GM12878 (cell line): ENCODE measurements at regions not wholly inside any gene's neighbourhood (a gene's known extent, or its start where the extent isn't known, plus 50 kb on each side); places are given as distances from the start of the nearest gene placed in this dataset.

Experiments
- ATAC-seq: fragments of 200-7000 bp; cut with Tn5 transposase; 3 replicates; pipeline ENCODE4 v1.9.1; 2020; ENCODE audit warnings: mild to moderate bottlenecking, moderate library complexity
- BruUV-seq: library from RNA; stranded (reverse); fragments of 400-500 nt; replicated peaks from 2 replicates; lab custom pipeline; 2021; lab: Mats Ljungman, UMichigan
- CTCF ChIA-PET: fragments of 300-600 bp; sonication (Branson Sonifier 250); formaldehyde crosslinking; extraction: SDS; loops from one replicate; lab custom pipeline; 2021; ENCODE audit warnings: inconsistent platforms; lab: Yijun Ruan, JAX
- POLR2A ChIA-PET: fragments of 350-600 bp; formaldehyde crosslinking; extraction: SDS; loops from one replicate; lab custom pipeline; 2021; ENCODE audit warnings: inconsistent platforms; lab: Charles Lee
- RAD21 ChIA-PET: fragments of 300-600 bp; sonication (Branson Sonifier 250); formaldehyde crosslinking; loops from one replicate; lab custom pipeline; 2023; ENCODE audit warnings: antibody characterized with exemption; ENCODE audit not compliant: unreplicated experiment; lab: Charles Lee
- SMC1A ChIA-PET: fragments of 300-600 bp; sonication (Branson Sonifier 250); formaldehyde crosslinking; loops from one replicate; lab custom pipeline; 2023; ENCODE audit not compliant: unreplicated experiment, uncharacterized antibody; lab: Charles Lee
- DNase-seq: peaks from one replicate; pipeline ENCODE4 v3.0.0-alpha.2; 2011; ENCODE audit warnings: low read depth, low spot score
- FAIRE-seq: peaks from 3 replicates; lab custom pipeline; 2011; peaks lifted over from hg19 to GRCh38; lab: Jason Lieb, UNC
- H2AFZ ChIP-seq: 2 replicates; pipeline ENCODE4 v1.6.0; 2011; ENCODE audit warnings: low read depth, low read length, control low read depth; ENCODE audit not compliant: control insufficient read depth
- H3K27ac ChIP-seq: 2 replicates; pipeline ENCODE4 v1.5.1; 2011; ENCODE audit warnings: control low read depth; ENCODE audit not compliant: control insufficient read depth, insufficient read depth
- H3K27me3 ChIP-seq, 2 experiments: replicated peaks in 1 of 2; 2 replicates each; pipeline versions ENCODE4 v1.6.0 to v1.6.1; 2011; ENCODE audit warnings: low read length in 1 of 2; ENCODE audit not compliant: control insufficient read depth in 2 of 2, insufficient read depth in 2 of 2
- H3K36me3 ChIP-seq, 2 experiments: 2 replicates each; pipeline ENCODE4 v1.5.1; 2011; ENCODE audit warnings: low read length in 1 of 2; ENCODE audit not compliant: control insufficient read depth in 2 of 2, insufficient read depth in 2 of 2
- H3K4me1 ChIP-seq: 2 replicates; pipeline ENCODE4 v1.6.1; 2011; ENCODE audit warnings: mild to moderate bottlenecking, low read length, moderate library complexity, mixed read lengths; ENCODE audit not compliant: control insufficient read depth, insufficient read depth
- H3K4me2 ChIP-seq: 2 replicates; pipeline ENCODE4 v1.6.0; 2011; ENCODE audit warnings: control low read depth; ENCODE audit not compliant: control insufficient read depth, insufficient read depth
- H3K4me3 ChIP-seq: fragments of 200-600 bp; sonication (generic); 2 replicates; pipeline ENCODE4 v1.5.1; 2016
- H3K79me2 ChIP-seq: 2 replicates; pipeline ENCODE4 v1.6.0; 2011; ENCODE audit warnings: low read length; ENCODE audit not compliant: control insufficient read depth, insufficient read depth
- H3K9ac ChIP-seq: 2 replicates; pipeline ENCODE4 v1.8.0; 2011; ENCODE audit warnings: low read length, control low read depth, mixed read lengths; ENCODE audit not compliant: control insufficient read depth, insufficient read depth
- H3K9me3 ChIP-seq: replicated peaks from 3 replicates; pipeline ENCODE4 v1.5.1; 2011; ENCODE audit warnings: mild to moderate bottlenecking, low read length; ENCODE audit not compliant: control insufficient read depth, insufficient read depth
- H4K20me1 ChIP-seq: 2 replicates; pipeline ENCODE4 v1.6.0; 2011; ENCODE audit not compliant: control insufficient read depth, insufficient read depth
- BACH1 ChIP-seq: fragments of 450-650 bp; IDR thresholded peaks from 2 replicates; pipeline ENCODE4 v1.6.1; 2017; ENCODE audit warnings: mild to moderate bottlenecking, borderline replicate concordance
- BCL11A ChIP-seq: IDR thresholded peaks from 2 replicates; pipeline ENCODE4 v1.6.1; 2011; ENCODE audit warnings: low read depth, low read length
- BCL3 ChIP-seq: IDR thresholded peaks from 2 replicates; pipeline ENCODE4 v1.6.1; 2011; ENCODE audit warnings: borderline replicate concordance, low read depth, mild to moderate bottlenecking, moderate library complexity, low read length; ENCODE audit not compliant: insufficient read depth, poor library complexity, severe bottlenecking
- CHD4 ChIP-seq: fragments of 200-600 bp; sonication (generic); IDR thresholded peaks from 2 replicates; pipeline ENCODE4 v1.6.1; 2016; ENCODE audit warnings: mild to moderate bottlenecking
- FOXK2 ChIP-seq: fragments of 450-650 bp; IDR thresholded peaks from 2 replicates; pipeline ENCODE4 v1.6.1; 2017; ENCODE audit warnings: mild to moderate bottlenecking, moderate library complexity
- NBN ChIP-seq: fragments of 450-650 bp; IDR thresholded peaks from 2 replicates; pipeline ENCODE4 v1.6.1; 2016
- RB1 ChIP-seq: fragments of 450-650 bp; formaldehyde crosslinking; IDR thresholded peaks from 2 replicates; pipeline ENCODE4 v1.6.1; 2017; ENCODE audit warnings: mild to moderate bottlenecking, borderline replicate concordance
- SREBF2 ChIP-seq: IDR thresholded peaks from 2 replicates; pipeline ENCODE4 v1.6.1; 2012; ENCODE audit warnings: mild to moderate bottlenecking, low read length
- SUZ12 ChIP-seq: fragments of 200-600 bp; sonication (generic); IDR thresholded peaks from one replicate; pipeline ENCODE4 v1.6.1; 2018; ENCODE audit warnings: antibody characterized with exemption, mild to moderate bottlenecking; ENCODE audit not compliant: unreplicated experiment
- WGBS: methylation state at CpG from one replicate; pipeline ENCODE4 v1.1.6; 2016; ENCODE audit warnings: low lambda C conversion rate; ENCODE audit not compliant: insufficient replicate concordance, insufficient coverage; ENCODE audit errors: missing lambda C conversion rate; 5-methylcytosine and 5-hydroxymethylcytosine counted together
- in situ Hi-C: fragments of 300-500 bp; cut with MboI; formaldehyde crosslinking; loops from 9 replicates; pipeline ENCODE4 v1.14.3; 2018; ENCODE audit warnings: mixed read lengths
- intact Hi-C: fragments of 100-400 bp; cut with micrococcal nuclease; formaldehyde crosslinking; loops from one replicate; pipeline ENCODE4 v1.14.2; 2022; ENCODE audit not compliant: unreplicated experiment
- TF ChIP-seq, protein P1 (sequence below): fragments of 450-650 bp; IDR thresholded peaks from 2 replicates; pipeline ENCODE4 v1.6.1; 2017; ENCODE audit warnings: mild to moderate bottlenecking, low read depth, inconsistent platforms; ENCODE audit not compliant: poor library complexity, severe bottlenecking

GRCh38 chr2:12131975-12132374 is 385.5 kb downstream of the LPIN1 start:
- intact Hi-C loops = no loop called here

More at GRCh38 chr2:12131975-12132374, 385.5 kb downstream of the LPIN1 start:
- H2AFZ ChIP-seq = no peak overlapping the region
- ATAC-seq = no peak
- TF ChIP-seq RB1 (no peak), SUZ12 (no peak), BCL3 (no peak), NBN (no peak), BCL11A (no peak), FOXK2 (no peak), SREBF2 (no peak), CHD4 (no peak), BACH1 (no peak)
- TF ChIP-seq, protein P1, sequence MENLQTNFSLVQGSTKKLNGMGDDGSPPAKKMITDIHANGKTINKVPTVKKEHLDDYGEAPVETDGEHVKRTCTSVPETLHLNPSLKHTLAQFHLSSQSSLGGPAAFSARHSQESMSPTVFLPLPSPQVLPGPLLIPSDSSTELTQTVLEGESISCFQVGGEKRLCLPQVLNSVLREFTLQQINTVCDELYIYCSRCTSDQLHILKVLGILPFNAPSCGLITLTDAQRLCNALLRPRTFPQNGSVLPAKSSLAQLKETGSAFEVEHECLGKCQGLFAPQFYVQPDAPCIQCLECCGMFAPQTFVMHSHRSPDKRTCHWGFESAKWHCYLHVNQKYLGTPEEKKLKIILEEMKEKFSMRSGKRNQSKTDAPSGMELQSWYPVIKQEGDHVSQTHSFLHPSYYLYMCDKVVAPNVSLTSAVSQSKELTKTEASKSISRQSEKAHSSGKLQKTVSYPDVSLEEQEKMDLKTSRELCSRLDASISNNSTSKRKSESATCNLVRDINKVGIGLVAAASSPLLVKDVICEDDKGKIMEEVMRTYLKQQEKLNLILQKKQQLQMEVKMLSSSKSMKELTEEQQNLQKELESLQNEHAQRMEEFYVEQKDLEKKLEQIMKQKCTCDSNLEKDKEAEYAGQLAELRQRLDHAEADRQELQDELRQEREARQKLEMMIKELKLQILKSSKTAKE = no peak
- FAIRE-seq = no peak
- no peak overlapping the region for H3K27ac ChIP-seq
- no peaks in the 10 kb centered on the region; a peak in 1 of 4 replicates for H3K36me3 ChIP-seq
- H3K27me3 ChIP-seq = no peaks in the 10 kb centered on the region
- H3K4me3 ChIP-seq = no peak overlapping the region
- H3K4me2 ChIP-seq = no peak overlapping the region
- POLR2A ChIA-PET = no interaction called here
- H3K4me1 ChIP-seq = no peaks in the 10 kb centered on the region; the same call in 1 of the 2 replicates
- H3K9ac ChIP-seq = no peak overlapping the region
- SMC1A ChIA-PET = interaction anchor here (0.9 to 1.4 kb wide), 2 partner anchors 12 to 26 kb away, joined by 3 to 4 read pairs; no protein-coding TSS in a partner anchor
- H3K79me2 ChIP-seq = no peaks in the 10 kb centered on the region
- WGBS = 70% methylated on average over 3 of the region's 3 CpGs
- CTCF ChIA-PET = interaction anchor here (0.8 to 1.1 kb wide), 2 partner anchors 8 to 14 kb away, joined by 3 read pairs; no protein-coding TSS in a partner anchor
- BruUV-seq = no TSS peak
- H4K20me1 ChIP-seq = no peaks in the 10 kb centered on the region
- RAD21 ChIA-PET = no interaction called here
- no peak for DNase-seq
- H3K9me3 ChIP-seq = no peaks in the 10 kb centered on the region; the same call in 1 of the 3 replicates
- in situ Hi-C loops = no loop called here
